D341Med (cell line): ENCODE measurements at regions not wholly inside any gene's neighbourhood (a gene's known extent, or its start where the extent isn't known, plus 50 kb on each side); places are given as distances from the start of the nearest gene placed in this dataset.
"Not testable (repeated sequence)": the region's sequence is repeated elsewhere in the genome, so short reads cannot be mapped to it uniquely, and the experiment has no call there.

Experiments used
- DNase-seq: peaks from one replicate; pipeline ENCODE4 v3.0.0; 2012; ENCODE audit warnings: low spot score

- DNase-seq: no peak
Measured at GRCh38 chr2:118611691-118612090, 235.8 kb downstream of the EN1 start.

GRCh38 chr2:118609138-118609537 lies 238.3 kb downstream of the EN1 start:
- no peak for DNase-seq

- DNase-seq: no peak
Measured at GRCh38 chr2:118607641-118608040, 239.8 kb downstream of the EN1 start.

- no peak for DNase-seq
Measured at GRCh38 chr2:118604811-118605210, 242.6 kb downstream of the EN1 start.

DNA sequence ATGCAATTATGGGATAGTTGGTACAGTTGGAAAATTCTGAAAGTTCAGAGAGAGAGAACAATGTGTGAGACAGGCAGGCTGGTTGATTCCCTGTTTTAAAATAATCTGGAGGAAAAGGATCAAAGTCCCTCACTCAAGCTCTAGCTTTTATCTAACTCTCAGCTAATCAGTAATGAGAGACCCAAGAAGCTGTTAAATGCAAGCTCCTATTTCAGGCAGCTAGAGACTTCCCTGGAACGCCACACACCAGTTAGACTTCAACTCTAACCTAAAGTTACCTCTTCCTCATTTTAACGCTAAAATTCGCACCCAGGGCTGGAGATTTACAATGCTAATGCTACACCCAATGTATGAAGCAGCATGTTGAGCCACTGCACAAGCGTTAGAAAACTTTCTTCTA lies 243.1 kb downstream of the EN1 start:
- DNase-seq: no peak

DNA sequence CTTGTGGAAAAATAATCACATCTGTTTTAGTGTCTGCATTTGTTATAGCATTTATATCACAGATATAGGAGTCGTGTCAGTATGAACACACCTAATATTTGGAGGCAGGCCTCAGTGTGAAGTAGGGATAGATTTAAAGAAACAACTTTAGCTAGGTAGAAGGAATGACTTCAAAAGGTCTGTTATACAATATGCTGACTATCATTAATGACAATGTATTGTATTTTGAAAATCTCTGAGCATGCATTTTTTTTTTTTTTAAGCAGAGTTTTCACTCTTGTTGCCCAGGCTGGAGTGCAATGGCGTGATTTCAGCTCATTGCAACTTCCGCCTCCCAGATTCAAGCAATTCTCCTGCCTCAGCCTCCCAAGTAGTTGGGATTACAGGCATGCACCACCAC lies 248.3 kb downstream of the EN1 start:
- no peak for DNase-seq

DNA sequence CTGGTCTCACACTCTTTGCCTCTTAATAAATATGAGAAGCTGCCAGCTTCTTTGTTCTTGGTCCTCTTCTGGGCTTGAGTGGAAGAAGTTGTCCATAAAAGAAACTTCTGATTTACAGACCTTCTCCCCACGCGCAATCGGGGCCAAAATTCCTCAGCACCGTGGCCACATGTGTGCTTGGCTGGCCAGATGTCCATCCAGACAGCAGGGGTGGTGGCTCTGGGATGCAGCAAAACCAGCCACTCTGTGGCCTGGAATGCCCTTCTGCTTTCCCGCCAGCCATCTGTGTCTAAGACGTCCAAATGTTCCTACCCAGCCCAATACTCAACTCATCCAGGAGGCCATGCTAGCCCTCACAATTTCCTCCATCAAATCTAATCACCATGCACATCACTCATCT lies 250.8 kb downstream of the EN1 start:
- no peak for DNase-seq

- DNase-seq: no peak
Measured at GRCh38 chr2:118593257-118593656, 254.2 kb downstream of the EN1 start.

DNA sequence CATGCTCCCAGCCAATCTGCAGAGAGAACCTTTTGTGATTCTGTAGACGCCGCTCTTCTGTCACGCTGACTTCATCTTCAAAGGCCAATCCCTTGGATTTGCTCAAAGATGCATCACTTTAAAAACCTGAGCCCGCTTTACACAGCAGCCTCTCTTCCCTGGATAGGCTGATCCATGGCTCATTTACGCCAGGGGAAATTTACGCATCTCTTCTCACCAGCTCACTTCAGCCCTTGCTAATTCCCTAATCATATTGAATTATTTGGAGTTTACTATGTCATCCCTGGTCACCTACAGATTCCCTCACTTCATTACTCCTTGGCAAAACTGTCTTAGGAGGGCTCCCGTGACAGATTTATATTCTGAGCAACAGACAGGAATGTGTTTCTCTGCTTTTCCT lies 256.2 kb downstream of the EN1 start:
- DNase-seq: no peak

- no peak for DNase-seq
Measured at GRCh38 chr2:118589721-118590120, 257.7 kb downstream of the EN1 start.

DNA sequence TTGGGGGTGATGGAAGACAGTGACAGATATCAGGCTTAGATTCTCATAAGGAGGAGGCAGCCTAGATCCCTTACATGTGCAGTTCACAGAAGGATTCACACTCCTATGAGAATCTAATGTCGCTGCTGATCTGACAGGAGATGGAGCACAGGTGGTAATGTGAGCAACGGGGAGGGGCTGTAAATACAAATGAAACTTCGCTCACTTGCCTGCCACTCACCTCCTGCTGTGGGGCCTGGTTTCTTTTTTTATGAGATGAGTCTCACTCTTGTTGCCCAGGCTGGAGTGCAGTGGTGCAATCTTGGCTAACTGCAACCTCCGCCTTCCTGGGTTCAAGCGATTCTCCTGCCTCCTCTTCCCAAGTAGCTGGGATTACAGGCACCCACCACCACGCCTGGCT lies 258.6 kb downstream of the EN1 start:
- DNase-seq: no peak

GRCh38 chr2:118586312-118586711 lies 261.1 kb downstream of the EN1 start:
- DNase-seq: no peak

GRCh38 chr2:118584877-118585276 lies 262.6 kb downstream of the EN1 start:
- no peak for DNase-seq

GRCh38 chr2:118584062-118584749 lies 263.2 kb downstream of the EN1 start:
- DNase-seq: no peak

DNA sequence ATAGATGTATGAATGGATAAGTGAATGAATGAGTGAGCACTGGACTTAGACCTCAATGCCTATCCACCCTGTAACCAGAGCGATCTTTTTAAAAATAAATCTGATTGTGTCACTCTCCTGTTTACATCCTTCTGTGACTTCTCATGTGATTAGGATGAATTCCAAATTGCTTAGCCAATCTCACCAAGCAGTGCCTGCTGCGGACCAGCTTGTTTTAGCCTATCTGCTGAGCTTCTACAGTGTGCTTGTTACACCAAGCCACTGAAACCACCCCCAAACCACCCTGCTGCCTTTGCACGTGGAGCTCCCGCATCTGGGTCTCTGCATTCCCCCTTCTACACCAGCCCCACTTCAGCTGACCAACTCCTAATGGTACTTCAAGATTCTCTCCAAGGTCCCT lies 265.4 kb downstream of the EN1 start:
- no peak for DNase-seq

GRCh38 chr2:118580651-118581050 lies 266.8 kb downstream of the EN1 start:
- no peak for DNase-seq

GRCh38 chr2:118580107-118580506 lies 267.3 kb downstream of the EN1 start:
- no peak for DNase-seq

DNA sequence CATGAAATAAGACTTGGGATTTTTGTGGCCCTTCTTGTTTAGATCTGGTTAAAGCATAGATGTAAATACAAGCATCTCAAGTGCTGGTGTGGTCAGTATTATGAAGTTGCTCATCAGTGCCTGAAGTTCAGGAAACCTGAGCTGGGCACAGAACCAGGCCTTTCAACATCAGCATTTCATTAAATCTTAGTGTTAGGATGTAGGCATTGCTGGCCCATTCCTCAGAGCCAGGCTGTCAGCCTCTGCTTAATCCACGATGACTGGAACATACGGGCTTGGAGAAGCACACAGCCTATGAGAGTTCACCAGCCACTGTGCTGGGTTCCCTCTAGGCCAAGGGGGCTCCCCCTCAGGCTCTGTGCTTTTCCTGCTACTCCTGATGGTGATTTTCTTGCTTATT lies 270.2 kb downstream of the EN1 start:
- no peak for DNase-seq

DNA sequence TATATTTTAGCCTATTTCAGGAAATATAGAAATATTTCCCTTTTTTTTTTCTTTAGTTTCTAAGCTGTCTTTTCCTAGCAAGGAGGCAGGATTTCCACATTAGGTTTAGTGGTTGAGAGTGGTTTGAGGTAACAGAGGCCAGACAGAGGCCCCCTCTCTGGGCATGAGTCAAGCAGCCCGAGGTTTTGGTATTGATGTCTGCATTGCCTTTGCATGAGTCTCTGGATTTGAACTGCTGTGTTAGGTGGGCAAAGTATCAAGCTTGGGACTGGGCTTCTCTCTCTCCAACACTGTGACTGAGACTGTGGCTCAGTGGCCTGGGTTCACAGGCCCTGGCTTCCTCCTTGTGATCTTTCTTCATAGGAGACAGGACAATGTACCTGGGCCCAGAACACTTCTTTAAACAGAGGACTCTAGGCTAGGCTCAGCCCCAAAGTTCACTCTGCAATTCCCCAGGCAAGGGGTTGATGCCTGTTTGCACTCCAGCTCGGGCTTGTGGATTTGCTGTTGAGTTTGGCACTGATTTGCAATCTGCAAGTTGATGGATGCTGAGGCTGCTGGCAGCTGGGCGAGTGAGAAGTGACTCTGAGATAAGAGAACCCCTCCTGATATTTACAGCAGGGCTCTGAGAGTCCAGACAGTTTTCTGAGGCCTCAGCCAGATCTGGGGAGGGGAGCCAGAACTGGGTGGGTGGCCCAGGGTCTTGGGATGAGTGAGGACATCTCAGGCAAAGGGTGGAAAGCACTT lies 271.2 kb downstream of the EN1 start:
- DNase-seq: no peak

GRCh38 chr2:118572380-118572779 lies 275.1 kb downstream of the EN1 start:
- DNase-seq: not testable (repeated sequence)

GRCh38 chr2:118569876-118570535 lies 277.4 kb downstream of the EN1 start:
- DNase-seq: no peak

- no peak for DNase-seq
Measured at GRCh38 chr2:118568700-118569099, 278.7 kb downstream of the EN1 start.

DNA sequence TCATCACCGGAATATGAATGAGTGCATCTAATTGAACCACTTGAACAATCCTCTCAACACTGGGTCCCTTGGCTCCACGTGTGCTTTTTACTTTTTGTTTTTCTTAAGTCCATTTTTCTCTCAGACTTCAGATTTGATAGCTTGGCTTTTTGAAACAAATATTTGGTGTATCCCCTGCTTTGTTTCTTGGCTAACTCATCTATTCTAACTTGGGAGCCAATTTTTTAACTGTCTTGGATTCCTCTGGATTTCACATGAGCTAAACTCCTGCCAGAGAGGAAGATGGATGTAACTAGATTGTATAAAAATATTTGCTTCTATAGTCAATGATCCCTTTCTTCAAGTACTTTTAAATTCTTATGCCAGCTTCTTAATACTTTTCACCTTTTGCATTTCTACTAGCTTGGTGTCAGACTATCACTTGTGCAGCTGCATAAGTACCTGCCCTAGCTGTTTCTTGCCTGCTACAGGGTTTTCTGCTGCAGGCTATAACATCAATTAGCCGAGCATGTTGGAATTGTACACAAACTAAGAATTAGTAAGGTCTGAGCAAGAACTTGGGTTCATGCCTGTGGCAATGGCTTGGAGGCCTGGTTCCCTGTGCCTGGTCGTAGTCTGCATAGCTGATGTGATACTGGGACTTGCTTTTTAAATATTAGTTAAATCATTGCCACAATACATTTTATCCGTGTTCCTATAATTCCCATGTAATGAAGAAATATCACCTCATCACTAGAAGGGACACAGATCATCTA lies 281.5 kb downstream of the EN1 start:
- no peak for DNase-seq
